HG03442 (cell line): ENCODE measurements at regions not wholly inside any gene's neighbourhood (a gene's known extent, or its start where the extent isn't known, plus 50 kb on each side); places are given as distances from the start of the nearest gene placed in this dataset.
"Not testable (repeated sequence)": the region's sequence is repeated elsewhere in the genome, so short reads cannot be mapped to it uniquely, and the experiment has no call there.

ENCODE experiments used
- ATAC-seq: cut with Tn5 transposase; IDR thresholded peaks from one replicate; pipeline ENCODE4 v1.9.1; 2021; ENCODE audit warnings: mild to moderate bottlenecking, moderate library complexity; ENCODE audit not compliant: unreplicated experiment

DNA sequence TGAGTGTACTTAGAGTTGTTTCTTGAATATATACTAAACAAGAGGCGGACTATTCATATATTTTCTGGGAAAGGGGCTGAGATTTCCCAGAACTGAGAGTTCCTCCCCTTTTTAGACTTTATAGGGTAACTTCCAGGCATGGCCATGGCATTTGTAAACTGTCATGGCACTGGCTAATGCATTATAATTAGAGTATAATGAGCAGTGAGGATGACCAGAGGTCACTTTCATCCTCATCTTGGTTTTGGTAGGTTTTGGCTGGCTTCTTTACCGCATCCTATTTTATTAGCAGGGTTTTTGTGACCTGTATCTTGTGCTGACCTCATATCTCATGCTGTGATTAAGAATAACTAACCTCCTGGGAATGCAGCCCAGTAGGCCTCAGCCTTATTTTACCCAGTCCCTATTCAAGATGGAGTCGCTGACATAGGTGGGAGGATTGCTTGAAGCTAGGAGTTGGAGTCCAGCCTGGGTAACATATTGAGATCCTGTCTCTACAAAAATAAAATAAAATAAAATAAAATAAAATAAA is 91.4 kb downstream of the MOBP start:
- ATAC-seq, result no peak

DNA sequence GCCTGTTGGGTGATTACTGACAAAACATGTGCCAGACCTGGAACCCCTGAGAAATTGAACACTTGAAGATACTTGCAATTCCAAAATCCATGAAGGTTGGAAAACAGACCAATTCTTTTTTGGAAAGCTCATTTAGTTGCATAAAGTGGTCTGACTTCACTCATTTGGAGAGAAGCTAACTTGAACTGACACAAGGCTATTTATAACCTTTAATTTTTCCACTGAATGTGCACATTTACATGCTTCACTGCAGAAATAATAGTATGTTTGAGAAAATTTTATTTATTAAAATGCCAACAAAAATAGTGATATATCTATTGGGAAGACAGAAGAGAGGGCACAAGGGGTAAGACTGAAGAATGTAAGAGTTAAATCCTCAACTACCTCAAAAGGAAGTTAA is 92.1 kb downstream of the MOBP start:
- no peak for ATAC-seq

DNA sequence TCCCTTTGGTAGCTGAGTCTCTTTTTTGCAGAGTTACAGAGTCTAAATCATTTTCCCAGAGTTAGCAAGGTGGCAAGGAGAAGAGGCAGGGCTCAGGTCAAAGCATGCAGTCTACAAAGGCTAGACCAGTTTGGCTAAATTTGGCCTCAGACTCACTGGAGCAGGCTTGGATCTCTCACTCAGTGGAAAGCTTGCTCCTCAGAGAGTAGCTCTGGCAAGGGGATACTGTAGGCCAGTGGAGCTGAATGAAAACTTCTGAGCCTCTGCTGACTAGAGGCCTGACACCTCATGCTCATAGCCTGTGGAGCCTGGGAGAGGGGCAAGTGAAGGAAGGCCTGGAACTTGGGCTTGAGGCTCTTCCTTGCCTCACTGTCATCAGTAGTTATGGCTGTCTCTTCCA is 101.0 kb downstream of the MOBP start:
- no peak for ATAC-seq

DNA sequence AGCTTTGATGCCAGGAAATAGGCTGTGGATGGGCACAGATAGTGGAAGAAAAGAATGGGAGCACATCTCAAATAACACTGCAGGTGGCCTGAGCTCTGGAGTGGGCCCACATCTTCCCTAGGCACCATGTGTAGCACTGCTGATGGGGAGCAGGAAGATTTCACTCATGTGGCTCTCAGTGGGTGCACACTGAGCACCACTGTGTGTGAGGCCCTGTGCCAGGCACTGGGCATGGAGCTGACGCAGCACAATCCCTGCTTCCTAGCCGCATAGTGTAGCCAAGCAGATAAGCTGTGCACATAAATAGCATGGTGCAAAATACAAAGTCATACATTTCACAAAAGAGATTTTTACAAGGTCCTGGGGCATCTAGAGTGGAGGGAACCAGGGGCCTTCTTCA is 101.6 kb downstream of the MOBP start:
- ATAC-seq, result no peak

DNA sequence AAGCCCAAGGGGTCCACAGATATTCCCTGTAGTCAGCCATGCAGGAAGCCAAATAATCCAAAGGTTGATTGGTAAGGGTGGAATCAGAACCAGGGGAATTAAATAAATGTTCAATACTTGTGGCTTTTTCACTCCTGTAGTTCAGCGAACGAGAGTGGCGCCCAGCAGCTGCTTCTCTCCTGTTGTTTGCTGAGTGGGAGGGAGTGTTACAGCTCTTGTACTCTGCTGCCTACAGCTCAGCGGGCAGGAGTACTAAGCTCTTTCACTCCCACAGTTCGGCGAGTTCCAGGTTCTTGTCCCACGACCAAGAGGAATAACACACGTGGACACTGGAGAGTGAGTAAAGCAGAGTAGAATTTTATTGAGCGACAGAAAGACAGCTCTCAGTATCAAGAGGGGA is 105.9 kb downstream of the MOBP start:
- no peak for ATAC-seq

DNA sequence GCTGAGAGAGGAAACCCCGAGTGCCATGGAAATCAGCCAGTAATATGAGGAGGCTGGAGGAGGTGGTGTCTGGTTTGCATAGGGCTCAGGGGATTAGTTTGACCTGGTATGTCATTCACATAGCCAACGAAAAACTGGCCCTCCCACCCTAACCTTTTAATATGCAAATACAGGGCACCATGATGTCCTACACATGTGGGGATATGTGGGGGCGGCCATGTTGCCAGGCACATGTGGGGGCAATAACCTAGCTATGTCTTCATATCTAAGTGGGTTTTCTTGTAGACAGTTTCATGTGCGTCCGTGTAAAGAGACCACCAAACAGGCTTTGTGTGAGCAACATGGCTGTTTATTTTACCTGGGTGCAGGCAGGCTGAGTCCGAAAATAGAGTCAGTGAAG is 110.1 kb downstream of the MOBP start:
- ATAC-seq, result no peak

DNA sequence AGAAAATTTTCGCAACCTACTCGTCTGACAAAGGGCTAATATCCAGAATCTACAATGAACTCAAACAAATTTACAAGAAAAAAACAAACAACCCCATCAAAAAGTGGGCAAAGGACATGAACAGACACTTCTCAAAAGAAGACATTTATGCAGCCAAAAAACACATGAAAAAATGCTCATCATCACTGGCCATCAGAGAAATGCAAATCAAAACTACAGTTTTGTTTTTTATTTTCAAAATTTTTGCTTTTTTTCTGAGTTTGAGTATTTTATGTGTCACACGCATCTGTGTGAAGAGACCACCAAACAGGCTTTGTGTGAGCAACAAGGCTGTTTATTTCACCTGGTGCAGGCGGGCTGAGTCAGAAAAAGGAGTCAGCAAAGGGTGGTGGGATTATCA is 118.7 kb downstream of the MOBP start:
- not testable (repeated sequence) for ATAC-seq

DNA sequence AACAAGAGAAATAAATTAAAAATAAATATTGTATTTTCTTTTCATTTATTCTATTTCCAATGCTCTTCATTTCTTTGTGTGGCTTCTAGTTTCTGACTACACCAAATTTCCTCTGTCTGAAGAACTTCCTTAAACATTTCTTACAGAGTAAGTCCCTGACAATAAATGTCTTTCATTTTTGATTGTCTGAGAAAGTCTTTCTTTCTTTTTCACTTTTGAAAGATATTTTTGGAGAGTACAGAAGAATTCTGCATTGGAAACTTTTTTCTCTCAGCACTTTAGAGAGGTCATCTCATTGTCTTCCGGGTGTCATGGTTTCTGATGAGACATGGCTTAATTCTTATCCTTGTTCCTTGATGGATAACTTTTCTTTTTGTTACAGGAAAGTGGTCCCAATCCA is 119.6 kb downstream of the MOBP start:
- no peak for ATAC-seq

DNA sequence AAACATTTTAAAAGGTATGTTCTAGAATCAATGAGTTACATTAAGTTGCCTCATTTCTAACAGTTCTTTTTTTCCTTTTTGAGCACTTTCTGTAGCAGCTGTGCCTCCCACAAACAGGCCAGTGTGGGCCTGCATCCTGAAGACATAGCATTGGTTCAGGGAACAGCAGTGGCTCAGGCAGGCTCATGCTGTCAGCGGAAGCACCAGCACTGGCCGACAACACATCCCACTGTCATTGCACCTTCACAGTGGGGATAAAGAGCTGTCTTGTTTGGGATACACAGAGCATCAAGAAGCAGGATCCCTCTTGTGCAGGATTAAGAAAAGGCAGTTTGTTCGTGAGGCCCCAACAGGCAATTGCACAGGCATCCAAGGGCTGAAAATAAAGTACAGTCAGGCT is 123.3 kb downstream of the MOBP start:
- no peak for ATAC-seq

DNA sequence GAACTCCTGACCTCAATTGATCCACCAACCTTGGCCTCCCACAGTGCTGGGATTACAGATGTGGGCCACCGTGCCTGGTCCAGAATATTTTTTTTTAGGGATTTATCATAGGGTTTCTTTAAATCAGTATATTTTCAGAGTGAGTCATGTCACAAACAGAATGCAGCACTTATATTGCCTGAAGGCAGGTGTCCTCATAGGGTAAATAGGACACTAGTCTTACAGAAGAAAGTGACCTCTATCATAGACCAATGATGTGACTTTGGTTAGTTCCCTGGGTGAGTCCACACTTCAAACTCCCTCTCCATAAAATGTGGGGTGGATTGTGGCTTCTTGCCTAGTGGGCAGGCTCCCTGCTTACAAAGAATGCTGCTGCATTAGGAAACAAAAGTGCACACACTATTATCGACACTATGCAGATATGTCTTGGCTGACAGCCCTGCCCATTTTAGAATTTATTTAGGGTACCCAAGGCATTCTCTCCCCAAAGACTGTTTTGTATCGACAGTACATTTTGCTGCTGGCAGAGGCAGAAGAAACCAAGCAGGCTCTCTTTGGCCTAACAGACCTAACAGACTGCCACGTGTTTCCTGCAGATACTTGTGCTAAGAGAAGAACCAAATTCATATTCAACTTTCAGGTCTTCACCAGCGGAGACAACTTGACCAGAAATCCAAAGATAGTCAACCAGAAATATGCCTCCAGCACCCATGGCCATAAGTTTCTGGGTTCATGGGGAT is 125.0 kb downstream of the MOBP start:
- peak; percentile 38 for ATAC-seq

DNA sequence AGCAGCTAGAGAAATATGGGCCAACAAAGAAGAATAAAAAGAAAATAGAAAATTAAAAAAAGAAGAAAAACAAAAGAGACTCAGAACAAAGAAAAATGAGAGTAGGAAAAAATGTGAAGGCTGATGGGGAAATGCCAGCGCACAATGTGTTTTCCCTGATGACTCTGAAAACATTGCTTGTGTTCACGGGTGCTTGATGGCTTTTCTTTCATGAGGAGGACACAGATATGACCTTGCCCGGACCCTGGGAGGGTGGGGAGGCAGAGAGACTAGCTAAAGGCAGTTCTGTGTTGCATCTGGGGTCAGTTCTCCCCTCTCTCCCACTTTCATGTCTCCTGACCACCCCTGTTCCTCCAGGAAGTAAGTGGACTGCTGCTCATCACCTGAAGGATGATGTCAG is 125.9 kb downstream of the MOBP start:
- no peak for ATAC-seq

DNA sequence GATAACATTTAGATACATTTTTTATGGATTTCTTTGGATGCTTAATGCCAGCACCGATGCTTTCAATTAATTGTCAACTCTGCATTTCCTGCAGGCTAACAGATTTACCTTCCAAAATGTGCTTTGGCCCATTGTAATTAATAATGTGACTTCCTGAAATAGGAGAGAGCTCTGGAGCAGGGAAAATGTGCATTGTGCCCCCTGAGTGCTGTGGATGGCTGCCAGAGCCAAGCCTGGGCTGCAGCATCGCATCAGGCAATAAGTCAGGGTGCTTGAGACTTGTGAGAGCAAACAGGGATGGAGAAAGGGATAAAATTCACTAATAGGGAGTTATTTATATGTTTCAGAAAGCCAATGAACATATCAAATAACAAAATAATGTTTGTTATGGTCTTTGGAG is 133.8 kb downstream of the MOBP start:
- ATAC-seq, result no peak

DNA sequence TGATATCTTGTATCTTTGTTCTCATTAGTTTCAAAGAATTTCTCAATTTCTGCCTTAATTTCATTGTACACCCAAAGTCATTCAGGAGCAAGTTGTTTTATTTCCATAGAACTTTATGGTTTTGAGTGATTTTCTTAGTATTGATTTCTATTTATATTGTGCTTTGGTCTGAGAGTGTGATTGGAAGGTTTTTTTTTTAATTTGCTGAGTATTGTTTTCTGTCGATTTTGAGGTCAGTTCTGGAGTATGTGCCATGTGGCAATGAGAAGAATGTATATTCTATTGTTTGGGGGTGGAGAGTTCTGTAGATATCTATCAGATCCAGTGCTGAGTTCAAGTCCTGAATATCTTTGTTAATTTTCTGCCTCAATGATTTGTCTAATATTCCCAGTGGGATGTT is 138.4 kb downstream of the MOBP start:
- no peak for ATAC-seq

DNA sequence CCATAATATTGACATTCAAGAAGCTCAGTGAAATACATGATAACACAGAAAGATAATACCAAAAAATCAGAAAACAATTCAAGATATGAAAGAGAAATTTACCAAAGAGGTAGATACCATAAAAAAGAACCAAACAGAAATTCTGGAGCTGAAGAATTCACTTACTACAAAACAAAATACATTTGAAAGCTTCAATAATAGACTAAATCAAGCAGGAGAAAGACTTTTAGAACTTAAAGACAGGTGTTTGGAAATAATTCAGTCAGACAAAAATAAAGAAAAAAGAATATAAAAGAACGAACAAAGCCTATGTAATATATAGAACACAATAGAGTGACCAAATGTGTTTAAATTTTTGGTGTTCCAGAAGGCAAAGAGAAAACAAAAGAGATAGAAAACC is 158.7 kb downstream of the MOBP start:
- ATAC-seq, result no peak

DNA sequence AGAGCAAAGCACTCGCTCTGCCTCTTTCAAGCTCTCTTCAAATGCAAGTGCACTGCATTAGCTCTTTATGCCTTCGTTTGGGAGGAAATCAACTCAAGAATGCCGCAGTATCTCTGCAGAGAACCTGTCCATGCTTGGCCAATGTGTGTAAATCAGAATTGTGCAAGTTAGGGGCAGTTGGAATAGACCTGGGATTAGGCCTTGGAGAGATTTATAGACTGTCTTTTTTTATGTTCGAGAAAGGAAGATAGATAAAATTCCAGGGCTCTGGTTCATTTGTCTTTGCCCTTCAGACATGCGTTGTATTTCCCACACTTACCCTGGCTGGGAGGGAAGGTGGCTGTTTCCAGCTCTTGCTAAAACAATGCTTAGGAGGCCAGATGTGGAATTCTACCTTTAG is 163.7 kb downstream of the MOBP start:
- ATAC-seq, result no peak

DNA sequence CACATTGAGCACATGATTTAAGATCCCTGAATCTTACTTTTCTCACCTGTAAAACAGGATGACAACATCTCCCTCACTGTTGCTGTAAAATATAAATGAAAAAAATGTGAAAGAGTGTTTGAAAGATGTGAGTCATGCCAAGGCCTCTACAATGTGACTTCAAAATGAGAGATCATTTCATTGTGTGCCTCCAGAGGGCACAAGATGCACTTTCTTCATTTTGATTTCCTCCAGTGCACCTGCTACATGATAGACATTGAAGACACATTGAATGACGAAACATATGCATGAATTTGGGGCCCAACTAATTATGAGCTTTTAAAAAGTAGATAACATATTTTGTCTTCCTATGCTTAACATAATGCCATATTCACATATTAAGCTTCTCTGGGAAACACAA is 170.3 kb downstream of the MOBP start:
- ATAC-seq, result no peak

DNA sequence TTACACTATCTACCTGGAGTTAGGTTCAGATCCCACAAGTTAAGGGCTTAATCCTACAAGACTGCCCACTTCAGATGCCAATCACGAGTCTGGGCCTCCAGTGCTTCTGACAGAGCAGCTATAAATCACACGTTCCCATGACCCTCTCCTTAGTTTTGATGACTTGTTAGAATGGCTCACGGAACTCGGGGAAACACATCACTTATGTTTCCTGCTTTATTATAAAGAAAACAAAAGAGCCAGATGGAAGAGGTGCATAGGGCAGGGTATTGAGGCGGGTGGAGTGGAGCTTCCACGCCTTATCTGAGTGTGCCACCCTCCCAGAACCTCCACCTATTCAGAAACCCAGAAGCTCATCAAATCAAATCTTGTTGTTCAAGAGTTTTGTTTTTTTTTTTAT is 170.8 kb downstream of the MOBP start:
- no peak for ATAC-seq

DNA sequence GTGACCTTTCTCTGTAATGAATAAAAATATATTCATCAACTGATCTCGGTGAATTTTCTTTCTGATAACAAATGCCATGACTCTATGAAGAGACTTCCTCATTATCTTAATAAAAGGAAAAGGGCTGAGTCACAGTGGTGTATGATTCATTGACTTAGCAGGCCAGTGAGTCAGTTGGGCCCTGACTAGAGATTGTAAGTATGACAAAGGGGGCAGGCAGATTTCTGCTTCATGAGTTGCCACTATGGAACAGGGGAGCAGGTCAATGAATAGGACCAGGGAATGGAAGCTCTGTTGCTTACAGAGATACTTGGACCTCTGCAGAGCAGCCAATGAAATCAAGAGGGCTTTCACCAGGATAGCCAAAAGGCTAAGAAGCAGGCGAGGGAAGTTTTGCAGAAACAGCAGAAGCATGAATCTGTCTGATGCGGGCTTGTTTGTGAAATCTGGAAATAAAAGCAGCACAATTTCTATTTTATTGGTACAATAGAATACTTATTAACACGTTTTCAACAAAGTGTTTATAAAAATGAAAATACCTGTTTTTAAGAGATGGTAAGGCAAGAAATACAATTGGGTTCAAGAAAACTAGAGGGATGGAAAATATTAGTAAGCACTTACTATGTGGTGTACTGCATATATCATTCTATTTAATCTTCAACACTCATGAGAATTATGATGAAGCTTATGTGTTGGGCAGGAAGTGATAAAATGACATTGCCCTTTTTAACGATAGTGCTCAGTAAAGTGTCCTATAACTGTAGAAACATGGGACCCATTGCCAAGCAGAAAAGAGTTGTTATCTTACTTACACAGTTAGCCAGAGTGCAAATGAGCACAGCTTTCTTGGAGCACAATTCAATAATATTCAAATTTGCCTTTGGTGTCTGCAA is 169.8 kb upstream of the MYRIP start:
- peak; percentile 65 for ATAC-seq

DNA sequence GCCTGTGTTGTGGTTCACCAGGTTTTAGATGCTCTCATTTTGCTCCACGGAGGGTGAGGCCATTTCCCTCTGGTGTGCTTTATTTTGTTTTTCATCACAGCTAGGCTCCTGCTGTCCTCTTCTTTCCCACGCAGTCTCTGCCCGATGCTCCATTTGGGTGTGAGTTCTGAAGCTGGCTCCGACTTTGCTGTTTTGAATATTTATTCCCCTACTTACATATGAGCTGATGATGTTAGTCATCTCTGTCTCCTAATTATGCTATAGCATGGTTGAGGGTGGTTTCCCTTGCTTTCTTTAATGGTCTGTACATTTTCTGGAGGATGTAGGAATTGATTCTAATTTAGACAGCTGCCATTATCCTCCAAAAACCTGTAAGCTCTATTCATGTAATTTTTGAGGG is 168.1 kb upstream of the MYRIP start:
- ATAC-seq, result no peak

DNA sequence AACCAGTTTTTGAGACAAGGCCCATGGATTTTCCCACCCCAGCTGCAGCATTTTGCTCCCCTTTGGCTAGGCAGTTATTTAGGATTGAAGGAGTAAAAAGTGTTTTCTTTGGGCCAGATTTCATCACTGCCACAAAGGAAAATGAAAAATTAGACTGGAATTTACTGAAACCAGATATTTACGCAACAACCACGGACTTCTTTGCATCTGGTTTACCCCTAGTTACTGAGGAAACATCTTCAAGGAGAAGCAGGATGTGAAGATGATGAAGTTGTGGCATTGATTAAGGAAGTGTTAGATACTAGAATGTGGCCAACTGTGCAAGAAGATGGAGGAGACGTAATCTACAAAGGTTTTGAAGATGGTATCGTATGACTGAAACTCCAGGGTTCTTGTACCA is 165.2 kb upstream of the MYRIP start:
- ATAC-seq, result no peak

DNA sequence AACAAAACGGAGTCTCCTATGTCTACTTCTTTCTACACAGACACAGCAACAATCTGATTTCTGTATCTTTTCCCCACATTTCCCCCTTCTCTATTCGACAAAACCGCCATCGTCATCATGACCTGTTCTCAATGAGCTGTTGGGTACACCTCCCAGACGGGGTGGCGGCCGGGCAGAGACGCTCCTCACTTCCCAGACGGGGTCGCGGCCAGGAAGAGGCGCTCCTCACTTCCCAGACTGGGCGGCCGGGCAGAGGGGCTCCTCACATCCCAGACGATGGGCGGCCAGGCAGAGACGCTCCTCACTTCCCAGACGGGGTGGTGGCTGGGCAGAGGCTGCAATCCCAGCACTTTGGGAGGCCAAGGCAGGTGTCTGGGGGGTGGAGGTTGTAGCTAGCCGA is 158.2 kb upstream of the MYRIP start:
- not testable (repeated sequence) for ATAC-seq
